GM18511 (cell line): ENCODE measurements at regions not wholly inside any gene's neighbourhood (a gene's known extent, or its start where the extent isn't known, plus 50 kb on each side); places are given as distances from the start of the nearest gene placed in this dataset.

ENCODE experiments used
- ATAC-seq: cut with Tn5 transposase; IDR thresholded peaks from one replicate; pipeline ENCODE4 v1.9.1; 2021; ENCODE audit warnings: mild to moderate bottlenecking, moderate library complexity; ENCODE audit not compliant: unreplicated experiment

DNA sequence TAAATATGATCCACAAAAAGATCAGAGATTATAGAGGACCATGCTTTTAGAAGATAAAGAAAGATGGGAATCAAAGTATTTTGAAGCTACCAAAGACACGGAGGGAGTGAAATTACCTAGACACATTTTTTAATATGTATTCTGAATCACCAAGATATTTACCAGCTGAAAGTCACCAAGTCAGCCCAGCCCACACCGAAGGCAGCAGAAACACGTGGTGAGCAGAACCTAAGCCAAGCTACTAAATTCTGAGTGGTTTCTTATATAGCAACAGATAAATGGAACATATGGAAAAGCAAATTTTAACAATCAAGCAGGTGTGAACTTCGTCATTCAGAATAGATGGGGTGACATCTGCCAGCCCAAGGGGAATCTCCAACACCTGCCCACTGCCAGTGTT, 134.7 kb upstream of the AKR1E2 start:
- no peak for ATAC-seq

DNA sequence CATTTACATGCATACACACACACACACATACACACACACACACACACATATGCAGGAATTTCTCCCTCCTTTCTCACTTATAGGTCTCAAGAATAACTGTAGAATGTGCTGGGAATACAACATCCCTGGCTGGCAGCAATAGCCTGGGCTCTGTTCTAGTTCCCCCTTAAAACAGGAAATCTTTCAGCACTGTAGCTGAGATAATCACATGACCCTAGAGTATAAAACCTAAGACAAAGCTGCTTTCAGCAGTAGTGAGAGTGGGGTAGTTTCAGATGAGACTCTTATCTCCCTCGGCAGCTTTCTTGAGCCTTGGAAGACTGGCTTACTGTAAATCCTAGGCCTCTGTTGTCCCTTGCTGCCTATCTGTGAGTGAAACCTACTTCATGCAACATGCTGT, 137.4 kb upstream of the AKR1E2 start:
- peak; percentile 59 for ATAC-seq

DNA sequence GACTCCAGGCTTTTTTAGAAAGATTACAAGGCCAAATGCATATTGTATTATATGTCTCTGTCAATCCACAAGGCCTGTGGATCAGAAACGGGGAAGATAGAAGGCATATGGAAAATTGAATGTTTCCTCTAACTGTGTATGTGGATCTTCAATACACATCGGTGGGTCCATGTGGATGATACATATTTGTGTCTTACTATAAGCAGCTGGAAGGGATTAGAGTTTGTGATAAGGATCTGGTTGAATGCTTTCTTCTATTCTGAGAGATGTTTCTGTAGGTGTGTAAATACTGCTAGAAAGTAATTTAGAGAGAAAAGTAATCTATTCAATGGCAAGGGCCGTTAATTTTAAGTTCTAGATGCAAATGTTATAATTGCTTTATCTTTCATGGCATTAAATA, 137.8 kb upstream of the AKR1E2 start:
- ATAC-seq = no peak

DNA sequence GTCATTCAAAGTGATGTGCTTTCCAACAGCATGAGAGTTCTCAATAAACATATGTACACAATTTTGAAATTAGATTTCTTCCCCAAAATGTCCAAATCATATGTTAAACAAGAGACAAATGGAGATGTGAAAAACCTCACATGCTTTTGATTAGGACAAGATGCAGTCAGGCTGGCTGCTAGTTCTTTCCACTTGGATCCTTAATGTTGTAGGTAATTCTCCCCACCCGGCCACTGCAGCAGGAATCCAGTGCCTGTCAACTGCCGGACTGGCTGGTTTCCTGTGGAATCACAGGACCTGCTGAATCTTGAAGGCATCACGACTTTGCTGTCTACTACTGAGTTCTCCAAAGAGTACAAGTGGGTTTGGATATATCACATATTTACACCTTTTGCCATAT, 138.6 kb upstream of the AKR1E2 start:
- no peak for ATAC-seq

DNA sequence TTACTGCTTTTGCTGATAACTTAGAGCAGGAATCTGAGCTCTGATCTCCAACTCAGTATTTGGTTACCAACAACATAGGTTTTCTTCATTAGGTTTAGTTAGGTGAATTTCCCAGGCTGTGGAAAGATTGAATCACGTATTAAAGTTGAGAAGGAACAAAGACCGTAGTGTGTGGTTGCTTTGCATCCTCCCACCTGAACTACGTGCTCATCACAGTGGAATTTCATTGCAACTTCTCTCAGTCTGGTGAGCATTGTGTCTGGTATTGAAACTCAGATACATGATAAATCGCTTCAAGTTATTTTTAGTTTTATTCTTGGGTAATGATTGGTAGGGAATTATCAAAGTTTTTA, 139.4 kb upstream of the AKR1E2 start:
- ATAC-seq = no peak

DNA sequence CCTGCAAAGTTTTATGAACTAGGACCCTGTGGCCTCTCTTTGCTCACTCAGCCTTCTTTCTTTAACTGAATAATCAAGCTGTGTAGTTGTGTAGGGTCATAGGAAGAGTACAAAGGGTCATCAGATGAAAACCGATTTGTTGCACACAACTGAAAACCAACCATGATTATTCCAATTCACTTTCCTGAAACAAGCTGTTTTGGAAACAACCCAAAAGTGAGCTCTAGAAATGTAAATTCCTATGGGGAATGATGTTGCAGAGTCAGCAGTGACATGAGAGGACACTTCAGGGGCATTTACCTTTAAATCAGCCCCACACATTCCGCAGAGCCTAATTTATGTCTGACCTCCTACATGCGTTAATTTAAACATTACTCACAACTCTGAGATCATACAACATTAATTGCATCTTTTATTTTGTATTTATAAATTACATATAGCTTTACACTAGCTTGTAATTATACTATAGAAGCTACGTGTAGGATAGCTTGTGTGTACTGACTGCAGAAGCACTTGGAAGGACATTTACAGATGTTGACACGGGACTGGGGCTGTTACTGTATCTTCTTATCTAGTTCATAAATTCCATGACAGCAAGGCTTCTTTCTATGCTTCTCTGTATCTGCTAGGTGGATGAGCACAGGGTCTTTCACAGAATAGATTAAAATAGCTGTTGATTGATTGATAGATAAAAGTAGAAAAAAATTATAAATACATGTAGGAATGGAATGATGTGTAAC, 139.9 kb upstream of the AKR1E2 start:
- ATAC-seq = no peak

DNA sequence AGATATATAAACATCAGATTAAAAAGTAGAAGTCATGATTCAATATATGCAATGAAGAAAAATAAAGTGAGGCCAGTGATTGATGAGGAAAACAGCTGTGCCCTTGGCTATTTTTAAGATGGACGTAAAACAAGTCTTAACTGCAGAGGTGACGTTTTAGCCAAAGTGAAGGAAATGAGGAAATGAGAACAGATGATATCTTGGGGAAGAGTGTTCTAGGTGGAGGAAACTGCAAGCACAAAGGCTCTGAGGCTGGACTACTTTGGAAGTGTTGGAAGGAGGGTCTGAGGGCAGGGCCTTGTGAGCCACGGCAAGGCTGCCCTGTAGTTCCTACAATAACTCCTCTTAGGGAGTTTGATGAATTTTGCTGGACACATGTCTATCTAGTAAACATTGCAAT, 140.5 kb upstream of the AKR1E2 start:
- ATAC-seq = no peak

DNA sequence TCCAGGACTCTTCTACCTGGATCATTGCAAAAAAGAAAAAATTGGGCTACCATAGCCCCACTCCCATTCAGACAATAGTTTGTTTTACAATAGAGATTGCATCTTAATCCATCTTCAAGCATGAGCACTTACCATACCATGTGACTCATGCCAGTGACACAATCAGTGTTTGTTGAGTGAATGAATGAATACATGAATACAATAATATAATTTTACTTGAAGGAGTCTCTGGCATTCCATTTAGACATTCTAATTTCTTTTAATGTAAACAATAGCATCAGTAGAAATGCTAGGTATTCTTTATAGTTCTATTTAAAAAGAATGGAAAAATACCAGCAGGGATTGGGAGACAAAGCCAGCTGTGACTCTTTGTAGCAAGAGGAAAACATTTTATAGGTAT, 141.6 kb upstream of the AKR1E2 start:
- no peak for ATAC-seq

DNA sequence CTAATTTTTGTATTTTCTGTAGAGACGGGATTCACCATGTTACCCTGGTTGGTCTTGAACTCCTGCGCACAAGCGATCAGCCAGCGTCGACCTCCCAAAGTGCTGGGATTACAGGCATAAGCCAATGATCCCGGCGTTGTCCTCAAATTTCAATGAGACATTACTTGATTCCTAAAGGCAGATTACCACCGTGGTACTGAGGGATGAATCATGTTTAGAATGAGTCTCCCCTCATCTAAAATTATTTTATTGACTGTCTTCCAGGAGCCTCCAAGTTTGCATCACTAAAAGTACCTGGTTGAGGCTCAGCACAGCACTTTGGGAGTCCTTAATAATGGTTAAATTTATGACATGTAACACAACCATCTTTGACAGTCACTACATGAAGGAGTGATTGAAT, 142.2 kb upstream of the AKR1E2 start:
- ATAC-seq = no peak

DNA sequence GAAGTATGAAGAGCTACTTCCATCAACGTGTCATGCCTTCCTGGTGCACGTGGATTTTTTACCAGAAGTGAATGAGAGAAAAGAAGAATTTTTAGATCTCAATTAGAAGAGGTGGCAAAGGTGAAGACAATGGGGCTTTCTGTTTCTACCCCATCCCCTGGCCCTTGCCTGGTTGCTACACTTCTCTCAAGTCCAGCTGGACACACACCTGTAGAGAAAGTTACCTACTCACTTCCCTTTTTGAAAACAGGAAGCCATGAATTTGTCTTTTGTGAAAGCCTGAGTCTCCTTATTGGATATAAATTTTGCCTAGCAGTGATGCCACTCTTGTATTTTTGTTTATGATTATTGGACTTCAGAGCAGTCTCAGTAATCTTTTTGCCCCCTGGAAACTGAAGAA, 142.9 kb upstream of the AKR1E2 start:
- ATAC-seq = no peak

DNA sequence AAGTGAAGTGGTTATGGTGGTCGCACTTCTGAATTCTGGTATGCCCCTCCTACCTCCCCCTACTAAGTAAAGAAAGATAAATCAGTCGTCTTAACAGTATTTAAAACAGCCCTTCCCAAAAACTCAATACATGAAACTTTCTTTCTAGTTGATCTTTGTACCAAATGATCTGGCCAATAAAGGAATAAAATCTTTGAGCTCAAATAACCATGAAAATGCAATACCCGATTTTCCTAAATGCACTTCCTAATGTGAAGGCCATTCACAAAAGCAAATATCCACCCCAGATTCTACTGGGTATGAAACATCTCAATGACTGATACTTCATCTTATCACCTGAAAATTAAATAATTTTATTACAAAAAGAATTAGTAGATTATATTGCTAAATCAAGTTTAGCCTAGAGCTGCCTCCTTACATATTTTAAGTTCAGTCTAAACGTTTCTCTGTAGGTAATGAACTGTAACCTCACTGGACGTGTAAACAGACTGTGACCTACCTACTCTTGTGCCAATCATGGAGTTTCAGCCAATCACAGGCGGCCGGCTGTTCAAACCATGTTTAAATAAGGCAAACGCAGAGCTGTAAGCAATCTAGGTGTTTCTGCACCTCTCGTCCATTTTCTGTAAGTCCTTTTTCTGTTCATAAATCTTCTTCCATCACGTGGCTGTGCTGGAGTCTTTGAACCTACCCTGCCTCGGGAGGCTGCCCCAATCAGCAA, 146.9 kb upstream of the AKR1E2 start:
- ATAC-seq = no peak

DNA sequence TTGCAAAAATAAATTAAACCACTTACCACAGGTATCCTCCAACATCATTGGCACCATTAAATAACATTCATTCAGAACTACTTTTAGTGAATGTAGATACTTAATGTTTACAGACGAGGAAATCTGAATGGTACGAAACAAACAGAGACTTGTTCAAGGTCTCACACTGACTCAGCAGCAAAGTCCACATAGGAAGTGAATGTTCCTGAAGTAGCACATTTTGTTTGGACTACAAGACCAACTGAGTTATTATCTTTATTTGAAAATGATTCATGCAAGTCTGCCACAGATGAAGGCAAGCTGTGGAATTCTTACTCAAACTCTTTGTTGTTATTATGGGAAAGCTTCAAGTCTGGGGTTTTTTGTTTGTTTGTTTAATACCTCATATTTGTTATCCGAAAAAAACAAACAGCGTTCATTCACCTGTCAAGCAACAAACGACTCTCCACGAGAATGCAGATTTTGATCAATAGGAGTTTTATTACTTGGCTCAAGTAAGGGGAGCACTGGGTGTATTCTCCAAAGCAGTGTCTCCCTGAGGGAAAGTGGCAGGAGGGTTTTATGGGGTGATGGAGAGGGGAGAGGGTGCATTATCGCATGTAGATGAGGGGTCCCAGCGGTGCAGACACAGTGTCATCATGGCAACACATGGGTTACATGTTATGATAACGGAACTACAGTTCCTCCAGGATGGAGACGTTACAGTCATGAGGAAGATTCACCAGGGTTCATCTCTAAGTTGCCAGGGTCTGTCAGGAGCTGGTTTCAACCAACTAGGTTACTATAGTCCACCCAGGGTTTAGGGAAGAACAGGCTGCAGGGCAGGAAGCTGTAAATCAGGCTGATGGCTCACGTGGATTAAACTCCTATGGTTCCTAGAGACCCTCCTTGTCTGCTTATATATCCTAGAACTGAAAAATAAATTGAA, 147.7 kb upstream of the AKR1E2 start:
- ATAC-seq = no peak

DNA sequence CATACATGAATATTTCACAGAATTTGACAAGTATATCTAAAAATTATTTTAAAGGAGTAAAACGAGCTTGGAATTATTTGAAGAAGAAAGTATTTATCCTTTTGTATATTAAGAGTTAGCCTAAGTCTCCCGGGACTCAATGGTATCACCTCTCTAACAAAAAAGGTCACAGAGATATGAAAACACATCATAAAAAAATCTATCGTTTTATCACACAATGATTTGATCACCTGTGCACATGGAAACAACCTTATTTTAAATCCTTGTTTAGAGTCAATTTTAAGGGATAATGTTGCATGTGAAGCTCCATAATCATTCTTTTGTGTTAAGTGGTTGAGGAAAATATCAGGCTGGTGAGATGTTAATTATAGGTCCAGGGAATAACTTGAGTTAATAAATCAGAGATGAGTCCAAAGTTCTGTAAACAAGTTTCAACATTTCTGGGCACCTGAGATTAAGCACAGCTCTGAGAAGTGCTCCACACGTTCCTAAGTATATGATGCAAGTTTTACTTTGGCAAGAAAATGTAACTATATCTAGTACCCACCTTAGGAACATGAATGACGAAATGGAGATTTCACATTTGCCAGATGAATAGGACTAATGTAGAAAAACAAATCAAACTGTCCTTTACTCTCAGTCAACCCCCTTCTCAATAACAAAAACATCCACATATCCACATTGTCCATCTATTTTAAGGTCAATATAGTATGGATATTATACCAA, 148.5 kb upstream of the AKR1E2 start:
- ATAC-seq = no peak

DNA sequence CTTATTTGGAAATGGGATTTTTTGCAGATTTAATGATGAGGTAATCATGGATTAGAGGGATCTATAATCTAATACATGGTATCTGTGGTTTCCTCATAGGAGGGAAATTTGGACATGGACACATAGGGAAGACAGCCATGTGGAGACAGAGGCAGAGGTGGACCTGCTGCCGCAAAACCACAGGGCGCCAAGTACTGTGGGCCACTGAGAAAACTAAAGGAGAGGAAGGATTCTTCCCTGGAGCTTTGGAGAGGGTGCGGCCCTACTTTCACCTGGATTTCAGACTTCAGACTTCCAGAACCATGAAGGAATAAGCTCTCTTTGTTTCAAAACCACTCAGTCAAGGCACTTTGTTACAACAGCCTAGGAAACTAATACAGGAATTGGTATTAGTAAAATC, 149.4 kb upstream of the AKR1E2 start:
- no peak for ATAC-seq

DNA sequence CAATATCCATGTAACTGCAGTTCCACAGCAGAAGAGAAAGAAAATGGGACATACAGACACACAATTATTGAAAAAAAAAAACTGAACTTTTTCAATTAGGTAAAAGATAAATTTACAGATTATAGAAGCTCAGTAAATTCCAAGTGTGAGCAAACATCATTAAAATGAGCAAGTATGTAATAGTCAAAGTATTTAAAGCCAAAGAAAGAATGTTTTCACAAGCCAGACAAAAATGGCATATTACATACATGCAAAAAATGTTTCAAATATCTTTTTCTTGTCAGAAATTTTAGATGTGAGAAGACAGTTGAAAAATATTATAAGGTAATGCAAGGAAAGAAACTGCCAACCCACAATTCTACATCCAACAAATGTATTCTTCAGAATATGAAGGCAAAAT, 150.2 kb upstream of the AKR1E2 start:
- ATAC-seq = no peak

DNA sequence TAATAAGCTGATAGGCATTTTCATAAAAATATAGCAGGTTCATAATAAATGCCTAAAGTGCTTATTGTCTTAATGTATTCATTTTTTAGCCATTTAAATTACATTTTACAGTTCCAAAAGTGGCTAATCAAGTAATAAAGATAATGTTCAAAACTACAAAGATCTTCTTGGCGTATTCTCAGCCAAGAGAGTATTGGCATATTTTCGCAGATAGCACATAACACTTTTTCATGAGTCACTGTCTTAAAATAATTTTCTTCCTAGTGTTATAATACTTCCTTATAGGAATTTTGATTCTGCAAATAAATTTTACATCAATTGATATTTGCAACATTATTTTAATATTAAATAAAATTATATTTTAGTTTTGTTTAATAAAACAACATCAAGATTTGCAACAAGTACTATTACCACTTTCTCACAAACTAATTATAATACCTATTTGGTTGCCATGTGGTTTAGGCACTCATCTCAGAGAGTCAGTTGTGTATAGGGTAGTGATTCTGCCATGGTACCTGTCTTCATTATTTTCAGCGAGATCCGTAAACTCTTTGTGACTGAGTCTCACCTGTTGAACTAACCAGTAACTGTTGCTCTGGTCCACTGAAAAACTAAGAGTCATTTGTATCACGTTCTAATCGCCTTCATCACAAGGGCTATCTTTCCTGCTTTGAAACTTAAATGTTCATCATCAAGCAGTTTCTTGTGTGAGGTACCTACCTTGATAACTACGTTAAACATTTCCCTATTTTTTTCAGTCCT, 152.5 kb upstream of the AKR1E2 start:
- no peak for ATAC-seq

DNA sequence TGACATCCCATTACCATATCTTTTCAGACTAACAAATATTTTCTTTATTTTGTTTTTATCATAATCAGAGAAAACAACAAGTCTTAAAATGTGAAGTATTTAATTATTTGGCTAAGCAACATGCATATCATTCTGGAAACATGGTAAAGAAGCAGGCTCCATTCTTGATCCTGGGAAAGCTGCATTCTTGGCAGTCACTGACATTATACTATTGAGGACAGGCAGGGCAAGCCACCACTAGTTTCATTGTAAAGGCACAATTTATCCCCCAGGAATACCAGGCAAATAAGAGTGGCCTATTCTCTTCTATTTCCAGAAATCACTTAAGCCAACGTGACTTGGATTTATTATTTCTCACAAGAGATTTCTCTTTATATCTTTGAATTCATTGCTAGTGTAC, 153.8 kb upstream of the AKR1E2 start:
- no peak for ATAC-seq

DNA sequence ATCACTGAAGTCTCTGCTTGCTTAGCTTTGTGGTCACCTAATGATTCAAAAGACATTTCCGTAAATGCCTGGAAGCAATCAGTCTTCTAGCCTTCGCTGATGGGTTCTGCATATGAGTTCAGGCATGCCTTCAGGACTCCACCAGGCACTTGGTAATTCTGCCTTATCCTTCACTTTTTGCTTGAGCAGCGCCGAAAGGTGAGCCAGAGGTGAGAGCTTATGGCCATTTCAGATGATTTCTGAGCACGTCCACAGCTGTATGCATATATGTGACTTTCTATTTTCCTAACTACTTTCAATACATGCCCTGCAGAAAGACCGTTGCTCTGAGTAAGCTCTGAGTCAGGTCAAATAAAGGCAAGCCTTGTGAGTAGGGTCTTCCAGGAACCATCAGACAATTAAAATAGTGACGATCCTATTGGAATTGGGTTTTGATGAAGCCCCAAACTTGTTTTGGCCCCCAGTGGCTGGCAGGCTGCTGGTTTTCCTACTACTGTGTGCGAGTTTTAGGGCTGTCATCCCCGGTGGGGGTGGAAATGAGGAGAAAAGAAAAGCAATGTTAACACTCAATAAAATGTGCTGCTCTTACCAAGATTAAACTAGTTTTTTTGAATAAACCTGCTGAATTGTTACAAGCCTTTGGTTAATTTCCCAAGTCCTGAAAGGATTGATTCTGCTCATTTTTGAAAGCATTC, 154.4 kb upstream of the AKR1E2 start:
- ATAC-seq = no peak

DNA sequence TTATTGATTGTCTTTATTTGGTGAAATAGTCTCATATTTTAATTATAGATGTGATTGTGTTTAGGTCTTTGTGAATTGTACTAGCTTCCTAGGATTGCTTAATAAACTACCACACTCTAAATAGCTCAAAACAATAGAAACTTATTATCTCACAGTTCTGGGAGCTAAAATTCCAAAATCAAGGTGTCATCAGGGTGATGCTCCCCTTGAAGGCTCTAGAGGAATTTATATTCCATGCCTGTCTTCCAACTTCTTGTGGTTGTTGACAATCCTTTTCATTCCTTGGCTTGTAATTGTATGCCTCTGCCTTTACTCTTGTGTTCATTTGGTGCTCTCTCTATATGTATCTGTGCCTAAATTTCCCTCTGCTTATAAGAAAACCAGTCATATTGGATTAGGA, 155.3 kb upstream of the AKR1E2 start:
- ATAC-seq = no peak

DNA sequence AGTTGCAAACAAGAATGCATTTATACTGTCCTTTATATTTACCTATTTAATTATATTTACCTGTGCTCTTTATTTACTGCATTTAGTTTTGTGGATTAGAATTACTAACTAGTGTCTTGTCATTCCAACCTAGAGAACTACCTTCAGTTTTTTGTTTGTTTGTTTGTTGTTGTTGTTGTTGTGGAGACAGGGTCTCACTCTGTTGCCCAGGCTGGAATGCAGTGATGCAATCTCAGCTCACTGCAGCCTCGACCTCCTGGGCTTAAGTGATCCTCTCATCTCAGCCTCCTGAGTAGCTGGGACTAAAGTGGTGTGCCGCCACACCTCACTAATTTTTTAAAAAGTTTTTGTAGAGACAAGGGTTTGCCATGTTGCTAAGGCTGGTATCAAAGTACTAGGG, 156.4 kb upstream of the AKR1E2 start:
- ATAC-seq = no peak
